ENCODE measurements at regions not wholly inside any gene's neighbourhood (a gene's known extent, or its start where the extent isn't known, plus 50 kb on each side); places are given as distances from the start of the nearest gene placed in this dataset.
"Not testable (repeated sequence)": the region's sequence is repeated elsewhere in the genome, so short reads cannot be mapped to it uniquely, and the experiment has no call there.

GRCh38 chr3:22013641-22014040 is 262.6 kb upstream of the ZNF385D start:
- Histone ChIP-seq H3K27ac (ENCODE audit: low read depth, low read length) (no peak overlapping the region), H3K4me3 (ENCODE audit: low read depth in 1 of 2, low read length in 2 of 2) (no peak overlapping the region), H3K27me3 (ENCODE audit: control insufficient read depth in 1 of 2, insufficient read depth in 2 of 2, low read length in 2 of 2) (no peaks in the 10 kb centered on the region), H3K9me3 (ENCODE audit: control insufficient read depth in 1 of 2, low read length in 2 of 2) (no peaks in the 10 kb centered on the region), H3K4me1 (ENCODE audit: control insufficient read depth in 1 of 2, insufficient read depth in 2 of 2, low read length in 2 of 2) (no peaks in the 10 kb centered on the region), H3K36me3 (ENCODE audit: control insufficient read depth in 1 of 2, insufficient read depth in 2 of 2, low read length in 2 of 2) (no peaks in the 10 kb centered on the region), H3K9ac (ENCODE audit: low read depth in 1 of 2, low read length in 2 of 2) (no peak overlapping the region)

- Histone ChIP-seq H3K27ac (ENCODE audit: low read depth, low read length) (no peak overlapping the region), H3K4me3 (ENCODE audit: low read depth in 1 of 2, low read length in 2 of 2) (no peak overlapping the region), H3K36me3 (ENCODE audit: control insufficient read depth in 1 of 2, insufficient read depth in 2 of 2, low read length in 2 of 2) (no peaks in the 10 kb centered on the region), H3K4me1 (ENCODE audit: control insufficient read depth in 1 of 2, insufficient read depth in 2 of 2, low read length in 2 of 2) (no peaks in the 10 kb centered on the region), H3K9ac (ENCODE audit: low read depth in 1 of 2, low read length in 2 of 2) (no peak overlapping the region), H3K9me3 (ENCODE audit: control insufficient read depth in 1 of 2, low read length in 2 of 2) (no peaks in the 10 kb centered on the region), H3K27me3 (ENCODE audit: control insufficient read depth in 1 of 2, insufficient read depth in 2 of 2, low read length in 2 of 2) (no peaks in the 10 kb centered on the region)
Observed at GRCh38 chr3:22016197-22016596, 265.2 kb upstream of the ZNF385D start.

GRCh38 chr3:22024638-22025037 is 273.6 kb upstream of the ZNF385D start:
- not testable (repeated sequence) for H3K9ac ChIP-seq (ENCODE audit: low read depth in 1 of 2, low read length in 2 of 2); H3K36me3 ChIP-seq (ENCODE audit: control insufficient read depth in 1 of 2, insufficient read depth in 2 of 2, low read length in 2 of 2); H3K27me3 ChIP-seq (ENCODE audit: control insufficient read depth in 1 of 2, insufficient read depth in 2 of 2, low read length in 2 of 2); H3K9me3 ChIP-seq (ENCODE audit: control insufficient read depth in 1 of 2, low read length in 2 of 2); H3K4me3 ChIP-seq (ENCODE audit: low read depth in 1 of 2, low read length in 2 of 2); H3K27ac ChIP-seq (ENCODE audit: low read depth, low read length); H3K4me1 ChIP-seq (ENCODE audit: control insufficient read depth in 1 of 2, insufficient read depth in 2 of 2, low read length in 2 of 2)

- Histone ChIP-seq H3K4me1 (ENCODE audit: control insufficient read depth in 1 of 2, insufficient read depth in 2 of 2, low read length in 2 of 2) (no peaks in the 10 kb centered on the region), H3K27ac (ENCODE audit: low read depth, low read length) (no peak overlapping the region), H3K4me3 (ENCODE audit: low read depth in 1 of 2, low read length in 2 of 2) (no peak overlapping the region), H3K9me3 (ENCODE audit: control insufficient read depth in 1 of 2, low read length in 2 of 2) (peaks cover 0 to 6% of the 10 kb centered on the region in 2 donors), H3K9ac (ENCODE audit: low read depth in 1 of 2, low read length in 2 of 2) (no peak overlapping the region), H3K27me3 (ENCODE audit: control insufficient read depth in 1 of 2, insufficient read depth in 2 of 2, low read length in 2 of 2) (no peaks in the 10 kb centered on the region), H3K36me3 (ENCODE audit: control insufficient read depth in 1 of 2, insufficient read depth in 2 of 2, low read length in 2 of 2) (no peaks in the 10 kb centered on the region)
Observed at GRCh38 chr3:22029480-22029879, 278.5 kb upstream of the ZNF385D start.

- Histone ChIP-seq H3K9me3 (ENCODE audit: control insufficient read depth in 1 of 2, low read length in 2 of 2) (no peaks in the 10 kb centered on the region), H3K9ac (ENCODE audit: low read depth in 1 of 2, low read length in 2 of 2) (no peak overlapping the region), H3K4me1 (ENCODE audit: control insufficient read depth in 1 of 2, insufficient read depth in 2 of 2, low read length in 2 of 2) (no peaks in the 10 kb centered on the region)
Observed at GRCh38 chr3:22039161-22039560, 288.2 kb upstream of the ZNF385D start.

GRCh38 chr3:22040150-22040549 is 289.1 kb upstream of the ZNF385D start:
- H3K4me1 ChIP-seq (ENCODE audit: control insufficient read depth in 1 of 2, insufficient read depth in 2 of 2, low read length in 2 of 2): no peaks in the 10 kb centered on the region
- H3K9me3 ChIP-seq (ENCODE audit: control insufficient read depth in 1 of 2, low read length in 2 of 2): no peaks in the 10 kb centered on the region
- no peaks in the 10 kb centered on the region for H3K27me3 ChIP-seq (ENCODE audit: control insufficient read depth in 1 of 2, insufficient read depth in 2 of 2, low read length in 2 of 2)
- no peaks in the 10 kb centered on the region for H3K36me3 ChIP-seq (ENCODE audit: control insufficient read depth in 1 of 2, insufficient read depth in 2 of 2, low read length in 2 of 2)
- no peak overlapping the region for H3K4me3 ChIP-seq (ENCODE audit: low read depth in 1 of 2, low read length in 2 of 2)
- H3K9ac ChIP-seq (ENCODE audit: low read depth in 1 of 2, low read length in 2 of 2): no peak overlapping the region
- H3K27ac ChIP-seq (ENCODE audit: low read depth, low read length): no peak overlapping the region

More at GRCh38 chr3:22039161-22039560, 288.2 kb upstream of the ZNF385D start:
- Histone ChIP-seq H3K36me3 (ENCODE audit: control insufficient read depth in 1 of 2, insufficient read depth in 2 of 2, low read length in 2 of 2) (no peaks in the 10 kb centered on the region), H3K27me3 (ENCODE audit: control insufficient read depth in 1 of 2, insufficient read depth in 2 of 2, low read length in 2 of 2) (no peaks in the 10 kb centered on the region), H3K27ac (ENCODE audit: low read depth, low read length) (no peak overlapping the region), H3K4me3 (ENCODE audit: low read depth in 1 of 2, low read length in 2 of 2) (no peak overlapping the region)

GRCh38 chr3:22045882-22046281 is 294.9 kb upstream of the ZNF385D start:
- H3K9me3 ChIP-seq (ENCODE audit: control insufficient read depth in 1 of 2, low read length in 2 of 2): peaks cover 0 to 5% of the 10 kb centered on the region in 2 donors
- H3K4me1 ChIP-seq (ENCODE audit: control insufficient read depth in 1 of 2, insufficient read depth in 2 of 2, low read length in 2 of 2): no peaks in the 10 kb centered on the region
- H3K27me3 ChIP-seq (ENCODE audit: control insufficient read depth in 1 of 2, insufficient read depth in 2 of 2, low read length in 2 of 2): no peaks in the 10 kb centered on the region
- H3K36me3 ChIP-seq (ENCODE audit: control insufficient read depth in 1 of 2, insufficient read depth in 2 of 2, low read length in 2 of 2): no peaks in the 10 kb centered on the region
- H3K27ac ChIP-seq (ENCODE audit: low read depth, low read length): no peak overlapping the region
- no peak overlapping the region for H3K4me3 ChIP-seq (ENCODE audit: low read depth in 1 of 2, low read length in 2 of 2)
- H3K9ac ChIP-seq (ENCODE audit: low read depth in 1 of 2, low read length in 2 of 2): no peak overlapping the region

GRCh38 chr3:22063500-22063899 is 312.5 kb upstream of the ZNF385D start:
- no peak overlapping the region for H3K27ac ChIP-seq (ENCODE audit: low read depth, low read length)
- no peaks in the 10 kb centered on the region for H3K36me3 ChIP-seq (ENCODE audit: control insufficient read depth in 1 of 2, insufficient read depth in 2 of 2, low read length in 2 of 2)
- H3K4me3 ChIP-seq (ENCODE audit: low read depth in 1 of 2, low read length in 2 of 2): no peak overlapping the region
- H3K9ac ChIP-seq (ENCODE audit: low read depth in 1 of 2, low read length in 2 of 2): no peak overlapping the region
- no peaks in the 10 kb centered on the region for H3K4me1 ChIP-seq (ENCODE audit: control insufficient read depth in 1 of 2, insufficient read depth in 2 of 2, low read length in 2 of 2)
- H3K27me3 ChIP-seq (ENCODE audit: control insufficient read depth in 1 of 2, insufficient read depth in 2 of 2, low read length in 2 of 2): no peaks in the 10 kb centered on the region
- no peaks in the 10 kb centered on the region for H3K9me3 ChIP-seq (ENCODE audit: control insufficient read depth in 1 of 2, low read length in 2 of 2)

- no peaks in the 10 kb centered on the region for H3K27me3 ChIP-seq (ENCODE audit: control insufficient read depth in 1 of 2, insufficient read depth in 2 of 2, low read length in 2 of 2)
- no peak overlapping the region for H3K9ac ChIP-seq (ENCODE audit: low read depth in 1 of 2, low read length in 2 of 2)
- H3K27ac ChIP-seq (ENCODE audit: low read depth, low read length): no peak overlapping the region
- no peak overlapping the region for H3K4me3 ChIP-seq (ENCODE audit: low read depth in 1 of 2, low read length in 2 of 2)
- no peaks in the 10 kb centered on the region for H3K36me3 ChIP-seq (ENCODE audit: control insufficient read depth in 1 of 2, insufficient read depth in 2 of 2, low read length in 2 of 2)
- no peaks in the 10 kb centered on the region for H3K9me3 ChIP-seq (ENCODE audit: control insufficient read depth in 1 of 2, low read length in 2 of 2)
- no peaks in the 10 kb centered on the region for H3K4me1 ChIP-seq (ENCODE audit: control insufficient read depth in 1 of 2, insufficient read depth in 2 of 2, low read length in 2 of 2)
Observed at GRCh38 chr3:22068619-22069018, 317.6 kb upstream of the ZNF385D start.

GRCh38 chr3:22088204-22088603 is 337.2 kb upstream of the ZNF385D start:
- no peaks in the 10 kb centered on the region for H3K36me3 ChIP-seq (ENCODE audit: control insufficient read depth in 1 of 2, insufficient read depth in 2 of 2, low read length in 2 of 2)
- no peaks in the 10 kb centered on the region for H3K4me1 ChIP-seq (ENCODE audit: control insufficient read depth in 1 of 2, insufficient read depth in 2 of 2, low read length in 2 of 2)
- no peak overlapping the region for H3K9ac ChIP-seq (ENCODE audit: low read depth in 1 of 2, low read length in 2 of 2)
- H3K4me3 ChIP-seq (ENCODE audit: low read depth in 1 of 2, low read length in 2 of 2): no peak overlapping the region
- no peaks in the 10 kb centered on the region for H3K9me3 ChIP-seq (ENCODE audit: control insufficient read depth in 1 of 2, low read length in 2 of 2)
- H3K27ac ChIP-seq (ENCODE audit: low read depth, low read length): no peak overlapping the region
- H3K27me3 ChIP-seq (ENCODE audit: control insufficient read depth in 1 of 2, insufficient read depth in 2 of 2, low read length in 2 of 2): no peaks in the 10 kb centered on the region

GRCh38 chr3:22089284-22089683 is 338.3 kb upstream of the ZNF385D start:
- no peaks in the 10 kb centered on the region for H3K36me3 ChIP-seq (ENCODE audit: control insufficient read depth in 1 of 2, insufficient read depth in 2 of 2, low read length in 2 of 2)
- no peaks in the 10 kb centered on the region for H3K27me3 ChIP-seq (ENCODE audit: control insufficient read depth in 1 of 2, insufficient read depth in 2 of 2, low read length in 2 of 2)
- no peak overlapping the region for H3K27ac ChIP-seq (ENCODE audit: low read depth, low read length)
- H3K9me3 ChIP-seq (ENCODE audit: control insufficient read depth in 1 of 2, low read length in 2 of 2): no peaks in the 10 kb centered on the region
- no peak overlapping the region for H3K4me3 ChIP-seq (ENCODE audit: low read depth in 1 of 2, low read length in 2 of 2)
- H3K4me1 ChIP-seq (ENCODE audit: control insufficient read depth in 1 of 2, insufficient read depth in 2 of 2, low read length in 2 of 2): no peaks in the 10 kb centered on the region
- no peak overlapping the region for H3K9ac ChIP-seq (ENCODE audit: low read depth in 1 of 2, low read length in 2 of 2)

All from duodenal mucosa (tissue), 2 donors.